GM23338 (cell line): ENCODE measurements at regions not wholly inside any gene's neighbourhood (a gene's known extent, or its start where the extent isn't known, plus 50 kb on each side); places are given as distances from the start of the nearest gene placed in this dataset.

Experiments
- ATAC-seq: fragments of 200-7000 bp; cut with Tn5 transposase; 3 replicates; pipeline ENCODE4 v1.9.1; 2020
- DNase-seq: peaks from one replicate; pipeline ENCODE4 v3.0.0-alpha.2; 2015; ENCODE audit warnings: low spot score
- H2AFZ ChIP-seq: fragments of 200-600 bp; sonication (generic); 2 replicates; pipeline ENCODE4 v1.8.0; 2016; ENCODE audit warnings: antibody characterized with exemption, mild to moderate bottlenecking, moderate library complexity
- H3F3A ChIP-seq: fragments of 200-600 bp; sonication (generic); replicated peaks from 2 replicates; pipeline ENCODE4 v1.8.0; 2017; ENCODE audit warnings: antibody characterized with exemption, mixed run types, low read depth
- H3K27ac ChIP-seq: fragments of 200-600 bp; sonication (generic); 2 replicates; pipeline ENCODE4 v1.6.1; 2016; ENCODE audit warnings: low read depth
- H3K27me3 ChIP-seq: fragments of 200-600 bp; sonication (generic); 2 replicates; pipeline ENCODE4 v1.8.0; 2016; ENCODE audit warnings: mild to moderate bottlenecking, mixed run types, moderate library complexity; ENCODE audit not compliant: insufficient read depth
- H3K36me3 ChIP-seq: fragments of 200-600 bp; sonication (generic); 2 replicates; pipeline ENCODE4 v1.8.0; 2016; ENCODE audit warnings: mild to moderate bottlenecking; ENCODE audit not compliant: insufficient read depth
- H3K4me1 ChIP-seq: fragments of 200-600 bp; sonication (generic); 2 replicates; pipeline ENCODE4 v1.8.0; 2016; ENCODE audit warnings: mild to moderate bottlenecking, moderate library complexity; ENCODE audit not compliant: insufficient read depth
- H3K4me2 ChIP-seq: fragments of 200-600 bp; sonication (generic); 2 replicates; pipeline ENCODE4 v1.7.1; 2017; ENCODE audit warnings: mixed run types
- H3K4me3 ChIP-seq: fragments of 200-600 bp; sonication (generic); 2 replicates; pipeline ENCODE4 v1.6.1; 2016; ENCODE audit warnings: mixed run types
- H3K79me2 ChIP-seq: fragments of 200-600 bp; sonication (generic); replicated peaks from 2 replicates; pipeline ENCODE4 v1.8.0; 2017; ENCODE audit warnings: mild to moderate bottlenecking; ENCODE audit not compliant: insufficient read depth
- H3K9me2 ChIP-seq: fragments of 200-600 bp; sonication (generic); 2 replicates; pipeline ENCODE4 v1.8.0; 2017; ENCODE audit not compliant: insufficient read depth
- H4K20me1 ChIP-seq: fragments of 200-600 bp; sonication (generic); replicated peaks from 2 replicates; pipeline ENCODE4 v1.8.0; 2017; ENCODE audit warnings: mild to moderate bottlenecking; ENCODE audit not compliant: insufficient read depth
- H3K27ac Mint-ChIP-seq: 2 replicates; pipeline ENCODE4 v1.8.0; 2020; ENCODE audit warnings: inconsistent platforms, mild to moderate bottlenecking, moderate library complexity, mixed read lengths
- H3K27me3 Mint-ChIP-seq: 3 replicates; pipeline ENCODE4 v1.8.0; 2022; ENCODE audit warnings: low read depth, mild to moderate bottlenecking, moderate library complexity, mixed read lengths, inconsistent platforms; ENCODE audit not compliant: insufficient read depth, poor library complexity
- H3K36me3 Mint-ChIP-seq: 3 replicates; pipeline ENCODE4 v1.8.0; 2021; ENCODE audit warnings: low read depth, mild to moderate bottlenecking, inconsistent platforms, moderate library complexity, mixed read lengths
- H3K4me1 Mint-ChIP-seq: 3 replicates; pipeline ENCODE4 v1.8.0; 2020; ENCODE audit warnings: mild to moderate bottlenecking, inconsistent platforms, mixed read lengths
- H3K4me3 Mint-ChIP-seq: 3 replicates; pipeline ENCODE4 v1.8.0; 2021; ENCODE audit warnings: moderate library complexity, mild to moderate bottlenecking, inconsistent platforms, mixed read lengths
- H3K9me3 Mint-ChIP-seq: 3 replicates; pipeline ENCODE4 v1.8.0; 2020; ENCODE audit warnings: moderate library complexity, mild to moderate bottlenecking, inconsistent platforms, mixed read lengths
- CREB1 ChIP-seq: fragments of 250-450 bp; sonication (Bioruptor Pico); IDR thresholded peaks from 2 replicates; pipeline ENCODE4 v1.5.0; 2020; ENCODE audit warnings: low read depth, mild to moderate bottlenecking, moderate library complexity
- CTCF ChIP-seq, 2 experiments: fragments of 200-600 bp in 1 of 2; sonication (generic) in 1 of 2; conservative IDR thresholded peaks; 2 replicates each; pipeline versions ENCODE4 v1.5.1 to v1.6.1; 2016 to 2017; ENCODE audit warnings: antibody characterized with exemption in 2 of 2, low read depth in 2 of 2, mild to moderate bottlenecking in 2 of 2, moderate library complexity in 1 of 2
- EZH2 ChIP-seq: fragments of 200-600 bp; sonication (generic); IDR thresholded peaks from one replicate; pipeline ENCODE4 v1.8.0; 2017; ENCODE audit warnings: antibody characterized with exemption, mild to moderate bottlenecking, low read depth; ENCODE audit not compliant: unreplicated experiment
- EZH2phosphoT487 ChIP-seq: fragments of 200-600 bp; sonication (generic); IDR thresholded peaks from one replicate; pipeline ENCODE4 v1.8.1; 2018; ENCODE audit warnings: antibody characterized with exemption; ENCODE audit not compliant: unreplicated experiment
- JUNB ChIP-seq: IDR thresholded peaks from one replicate; pipeline ENCODE4 v1.6.1; 2016; ENCODE audit warnings: antibody characterized with exemption; ENCODE audit not compliant: unreplicated experiment
- NANOG ChIP-seq: IDR thresholded peaks from 2 replicates; pipeline ENCODE4 v1.6.1; 2016; ENCODE audit warnings: antibody characterized with exemption, borderline replicate concordance
- POLR2AphosphoS5 ChIP-seq: IDR thresholded peaks from 2 replicates; pipeline ENCODE4 v1.6.1; 2016; ENCODE audit warnings: antibody characterized with exemption, low read depth
- STAT1 ChIP-seq: IDR thresholded peaks from one replicate; pipeline ENCODE4 v1.6.1; 2016; ENCODE audit warnings: antibody characterized with exemption; ENCODE audit not compliant: unreplicated experiment
- ZNF114 ChIP-seq: fragments of 250-450 bp; sonication (Bioruptor Pico); IDR thresholded peaks from 2 replicates; pipeline ENCODE4 v1.5.0; 2020; ENCODE audit warnings: mild to moderate bottlenecking, moderate library complexity
- ZNF331 ChIP-seq: fragments of 250-450 bp; sonication (Bioruptor Pico); IDR thresholded peaks from 2 replicates; pipeline ENCODE4 v1.5.0; 2020; ENCODE audit warnings: low read depth, mild to moderate bottlenecking, moderate library complexity
- TF ChIP-seq, protein P1 (sequence below): fragments of 250-450 bp; sonication (Bioruptor Pico); IDR thresholded peaks from 2 replicates; pipeline ENCODE4 v1.5.0; 2020; ENCODE audit warnings: mild to moderate bottlenecking, moderate library complexity
- TF ChIP-seq, protein P2 (sequence below): IDR thresholded peaks from one replicate; pipeline ENCODE4 v1.6.1; 2018; ENCODE audit warnings: antibody characterized with exemption; ENCODE audit not compliant: unreplicated experiment
- TF ChIP-seq, protein P3 (sequence below): IDR thresholded peaks from 2 replicates; pipeline ENCODE4 v1.6.1; 2016; ENCODE audit warnings: antibody characterized with exemption

DNA sequence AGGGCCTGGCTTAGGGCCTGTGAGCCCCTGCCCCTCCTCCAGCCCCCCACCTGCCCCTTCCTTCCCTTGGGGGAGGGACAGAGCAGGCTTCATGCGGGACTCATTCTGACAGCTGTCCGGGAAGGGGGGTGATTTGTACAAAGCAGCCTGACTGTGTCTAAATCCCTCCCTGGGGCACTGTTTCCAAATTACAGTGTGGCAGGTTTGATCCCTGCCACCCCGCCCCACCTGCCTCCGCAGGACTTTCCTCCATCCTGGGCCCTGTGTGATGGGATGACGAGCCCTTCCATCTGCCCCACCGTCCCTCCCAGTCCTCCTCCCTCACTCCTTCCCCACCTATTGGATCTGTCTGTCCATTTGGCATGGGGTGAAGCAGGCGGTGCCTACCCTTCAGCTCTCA lies 363.9 kb downstream of the BCL11B start:
- H3K79me2 ChIP-seq: no peaks in the 10 kb centered on the region
- no peaks in the 10 kb centered on the region for H3K27me3 ChIP-seq
- Mint-ChIP-seq H3K27ac (no peak overlapping the region), H3K4me1 (peaks cover 17% of the 10 kb centered on the region), H3K36me3 (no peaks in the 10 kb centered on the region), H3K4me3 (no peak overlapping the region), H3K27me3 (peaks cover 2% of the 10 kb centered on the region), H3K9me3 (no peaks in the 10 kb centered on the region)
- DNase-seq: no peak
- no peak overlapping the region for H2AFZ ChIP-seq
- peaks cover 16% of the 10 kb centered on the region for H3K4me1 ChIP-seq
- TF ChIP-seq, protein P1, sequence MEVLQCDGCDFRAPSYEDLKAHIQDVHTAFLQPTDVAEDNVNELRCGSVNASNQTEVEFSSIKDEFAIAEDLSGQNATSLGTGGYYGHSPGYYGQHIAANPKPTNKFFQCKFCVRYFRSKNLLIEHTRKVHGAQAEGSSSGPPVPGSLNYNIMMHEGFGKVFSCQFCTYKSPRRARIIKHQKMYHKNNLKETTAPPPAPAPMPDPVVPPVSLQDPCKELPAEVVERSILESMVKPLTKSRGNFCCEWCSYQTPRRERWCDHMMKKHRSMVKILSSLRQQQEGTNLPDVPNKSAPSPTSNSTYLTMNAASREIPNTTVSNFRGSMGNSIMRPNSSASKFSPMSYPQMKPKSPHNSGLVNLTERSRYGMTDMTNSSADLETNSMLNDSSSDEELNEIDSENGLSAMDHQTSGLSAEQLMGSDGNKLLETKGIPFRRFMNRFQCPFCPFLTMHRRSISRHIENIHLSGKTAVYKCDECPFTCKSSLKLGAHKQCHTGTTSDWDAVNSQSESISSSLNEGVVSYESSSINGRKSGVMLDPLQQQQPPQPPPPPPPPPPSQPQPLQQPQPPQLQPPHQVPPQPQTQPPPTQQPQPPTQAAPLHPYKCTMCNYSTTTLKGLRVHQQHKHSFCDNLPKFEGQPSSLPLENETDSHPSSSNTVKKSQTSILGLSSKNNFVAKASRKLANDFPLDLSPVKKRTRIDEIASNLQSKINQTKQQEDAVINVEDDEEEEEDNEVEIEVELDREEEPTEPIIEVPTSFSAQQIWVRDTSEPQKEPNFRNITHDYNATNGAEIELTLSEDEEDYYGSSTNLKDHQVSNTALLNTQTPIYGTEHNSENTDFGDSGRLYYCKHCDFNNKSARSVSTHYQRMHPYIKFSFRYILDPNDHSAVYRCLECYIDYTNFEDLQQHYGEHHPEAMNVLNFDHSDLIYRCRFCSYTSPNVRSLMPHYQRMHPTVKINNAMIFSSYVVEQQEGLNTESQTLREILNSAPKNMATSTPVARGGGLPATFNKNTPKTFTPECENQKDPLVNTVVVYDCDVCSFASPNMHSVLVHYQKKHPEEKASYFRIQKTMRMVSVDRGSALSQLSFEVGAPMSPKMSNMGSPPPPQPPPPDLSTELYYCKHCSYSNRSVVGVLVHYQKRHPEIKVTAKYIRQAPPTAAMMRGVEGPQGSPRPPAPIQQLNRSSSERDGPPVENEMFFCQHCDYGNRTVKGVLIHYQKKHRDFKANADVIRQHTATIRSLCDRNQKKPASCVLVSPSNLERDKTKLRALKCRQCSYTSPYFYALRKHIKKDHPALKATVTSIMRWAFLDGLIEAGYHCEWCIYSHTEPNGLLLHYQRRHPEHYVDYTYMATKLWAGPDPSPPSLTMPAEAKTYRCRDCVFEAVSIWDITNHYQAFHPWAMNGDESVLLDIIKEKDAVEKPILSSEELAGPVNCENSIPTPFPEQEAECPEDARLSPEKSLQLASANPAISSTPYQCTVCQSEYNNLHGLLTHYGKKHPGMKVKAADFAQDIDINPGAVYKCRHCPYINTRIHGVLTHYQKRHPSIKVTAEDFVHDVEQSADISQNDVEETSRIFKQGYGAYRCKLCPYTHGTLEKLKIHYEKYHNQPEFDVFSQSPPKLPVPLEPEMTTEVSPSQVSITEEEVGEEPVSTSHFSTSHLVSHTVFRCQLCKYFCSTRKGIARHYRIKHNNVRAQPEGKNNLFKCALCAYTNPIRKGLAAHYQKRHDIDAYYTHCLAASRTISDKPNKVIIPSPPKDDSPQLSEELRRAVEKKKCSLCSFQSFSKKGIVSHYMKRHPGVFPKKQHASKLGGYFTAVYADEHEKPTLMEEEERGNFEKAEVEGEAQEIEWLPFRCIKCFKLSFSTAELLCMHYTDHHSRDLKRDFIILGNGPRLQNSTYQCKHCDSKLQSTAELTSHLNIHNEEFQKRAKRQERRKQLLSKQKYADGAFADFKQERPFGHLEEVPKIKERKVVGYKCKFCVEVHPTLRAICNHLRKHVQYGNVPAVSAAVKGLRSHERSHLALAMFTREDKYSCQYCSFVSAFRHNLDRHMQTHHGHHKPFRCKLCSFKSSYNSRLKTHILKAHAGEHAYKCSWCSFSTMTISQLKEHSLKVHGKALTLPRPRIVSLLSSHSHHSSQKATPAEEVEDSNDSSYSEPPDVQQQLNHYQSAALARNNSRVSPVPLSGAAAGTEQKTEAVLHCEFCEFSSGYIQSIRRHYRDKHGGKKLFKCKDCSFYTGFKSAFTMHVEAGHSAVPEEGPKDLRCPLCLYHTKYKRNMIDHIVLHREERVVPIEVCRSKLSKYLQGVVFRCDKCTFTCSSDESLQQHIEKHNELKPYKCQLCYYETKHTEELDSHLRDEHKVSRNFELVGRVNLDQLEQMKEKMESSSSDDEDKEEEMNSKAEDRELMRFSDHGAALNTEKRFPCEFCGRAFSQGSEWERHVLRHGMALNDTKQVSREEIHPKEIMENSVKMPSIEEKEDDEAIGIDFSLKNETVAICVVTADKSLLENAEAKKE (CRISPR knock-in tag): no peak
- TF ChIP-seq CREB1 (CRISPR knock-in tag) (no peak), ZNF114 (no peak), POLR2AphosphoS5 (no peak), JUNB (no peak), EZH2phosphoT487 (no peak), STAT1 (no peak), EZH2 (no peak), NANOG (no peak), ZNF331 (CRISPR knock-in tag) (no peak), CTCF (conservative IDR thresholded peaks at IDR 0.05; ENCODE audit: low read depth in 2 of 2) (no peak)
- TF ChIP-seq, protein P2, sequence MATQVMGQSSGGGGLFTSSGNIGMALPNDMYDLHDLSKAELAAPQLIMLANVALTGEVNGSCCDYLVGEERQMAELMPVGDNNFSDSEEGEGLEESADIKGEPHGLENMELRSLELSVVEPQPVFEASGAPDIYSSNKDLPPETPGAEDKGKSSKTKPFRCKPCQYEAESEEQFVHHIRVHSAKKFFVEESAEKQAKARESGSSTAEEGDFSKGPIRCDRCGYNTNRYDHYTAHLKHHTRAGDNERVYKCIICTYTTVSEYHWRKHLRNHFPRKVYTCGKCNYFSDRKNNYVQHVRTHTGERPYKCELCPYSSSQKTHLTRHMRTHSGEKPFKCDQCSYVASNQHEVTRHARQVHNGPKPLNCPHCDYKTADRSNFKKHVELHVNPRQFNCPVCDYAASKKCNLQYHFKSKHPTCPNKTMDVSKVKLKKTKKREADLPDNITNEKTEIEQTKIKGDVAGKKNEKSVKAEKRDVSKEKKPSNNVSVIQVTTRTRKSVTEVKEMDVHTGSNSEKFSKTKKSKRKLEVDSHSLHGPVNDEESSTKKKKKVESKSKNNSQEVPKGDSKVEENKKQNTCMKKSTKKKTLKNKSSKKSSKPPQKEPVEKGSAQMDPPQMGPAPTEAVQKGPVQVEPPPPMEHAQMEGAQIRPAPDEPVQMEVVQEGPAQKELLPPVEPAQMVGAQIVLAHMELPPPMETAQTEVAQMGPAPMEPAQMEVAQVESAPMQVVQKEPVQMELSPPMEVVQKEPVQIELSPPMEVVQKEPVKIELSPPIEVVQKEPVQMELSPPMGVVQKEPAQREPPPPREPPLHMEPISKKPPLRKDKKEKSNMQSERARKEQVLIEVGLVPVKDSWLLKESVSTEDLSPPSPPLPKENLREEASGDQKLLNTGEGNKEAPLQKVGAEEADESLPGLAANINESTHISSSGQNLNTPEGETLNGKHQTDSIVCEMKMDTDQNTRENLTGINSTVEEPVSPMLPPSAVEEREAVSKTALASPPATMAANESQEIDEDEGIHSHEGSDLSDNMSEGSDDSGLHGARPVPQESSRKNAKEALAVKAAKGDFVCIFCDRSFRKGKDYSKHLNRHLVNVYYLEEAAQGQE: no peak
- TF ChIP-seq, protein P3, sequence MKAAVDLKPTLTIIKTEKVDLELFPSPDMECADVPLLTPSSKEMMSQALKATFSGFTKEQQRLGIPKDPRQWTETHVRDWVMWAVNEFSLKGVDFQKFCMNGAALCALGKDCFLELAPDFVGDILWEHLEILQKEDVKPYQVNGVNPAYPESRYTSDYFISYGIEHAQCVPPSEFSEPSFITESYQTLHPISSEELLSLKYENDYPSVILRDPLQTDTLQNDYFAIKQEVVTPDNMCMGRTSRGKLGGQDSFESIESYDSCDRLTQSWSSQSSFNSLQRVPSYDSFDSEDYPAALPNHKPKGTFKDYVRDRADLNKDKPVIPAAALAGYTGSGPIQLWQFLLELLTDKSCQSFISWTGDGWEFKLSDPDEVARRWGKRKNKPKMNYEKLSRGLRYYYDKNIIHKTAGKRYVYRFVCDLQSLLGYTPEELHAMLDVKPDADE: no peak
- H3K9me2 ChIP-seq: no peaks in the 10 kb centered on the region
- H3K27ac ChIP-seq: no peak overlapping the region
- H3F3A ChIP-seq: no peaks in the 10 kb centered on the region
- no peak overlapping the region for H3K4me3 ChIP-seq
- H3K4me2 ChIP-seq: no peak overlapping the region
- H4K20me1 ChIP-seq: no peaks in the 10 kb centered on the region
- no peak for ATAC-seq
- no peaks in the 10 kb centered on the region for H3K36me3 ChIP-seq
